Epithelial cell of prostate (primary cell): ENCODE measurements at regions not wholly inside any gene's neighbourhood (a gene's known extent, or its start where the extent isn't known, plus 50 kb on each side); places are given as distances from the start of the nearest gene placed in this dataset.

Source experiments
- DNase-seq: peaks from one replicate; pipeline ENCODE4 v3.0.0-alpha.2; 2011; ENCODE audit warnings: low read depth, low spot score
- H3K27ac ChIP-seq: fragments of 450-650 bp; 2 replicates; pipeline ENCODE4 v1.5.1; 2017; ENCODE audit warnings: mild to moderate bottlenecking

DNA sequence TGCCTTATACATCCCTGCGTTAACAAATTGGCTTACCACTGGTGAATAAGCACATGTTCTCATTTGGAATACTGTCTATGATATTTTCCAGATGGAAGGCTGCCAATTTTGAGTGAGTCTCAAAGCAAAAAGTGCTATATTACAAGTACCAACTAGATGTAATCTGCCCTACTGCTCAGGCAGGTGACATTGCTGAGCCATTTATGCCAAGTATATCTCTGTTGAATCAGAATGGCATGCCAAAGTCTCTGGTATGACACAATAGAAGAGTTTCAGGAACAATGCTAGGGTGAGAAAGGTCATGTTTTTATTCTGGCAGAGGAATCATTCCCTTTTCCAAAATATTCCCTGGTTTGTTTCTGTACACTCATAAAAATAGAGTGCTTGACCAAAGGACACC lies 356.5 kb downstream of the CDH9 start:
- DNase-seq: no peak

DNA sequence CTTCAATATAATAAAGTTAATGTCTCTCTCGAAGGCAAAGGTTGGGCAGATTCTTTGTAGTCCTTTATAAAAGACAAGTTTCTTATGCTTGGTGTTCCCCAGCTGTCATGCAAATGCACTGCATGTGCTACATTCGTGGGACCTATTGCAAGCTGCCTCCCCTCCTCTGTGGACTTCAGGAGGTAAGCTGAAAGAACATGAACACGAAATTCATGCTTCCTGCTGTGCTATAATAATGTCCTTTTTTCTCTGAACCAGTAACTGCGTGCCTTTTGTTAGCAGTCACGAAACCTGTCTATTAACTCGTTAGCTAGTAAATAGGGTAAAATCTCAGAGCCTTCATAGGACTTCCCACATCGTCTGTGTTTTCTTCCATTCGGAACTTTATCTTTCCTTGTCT lies 363.5 kb downstream of the CDH9 start:
- no peak for DNase-seq
- H3K27ac ChIP-seq: no peak overlapping the region

More for the DNA sequence above, 356.5 kb downstream of the CDH9 start:
- no peak overlapping the region for H3K27ac ChIP-seq

DNA sequence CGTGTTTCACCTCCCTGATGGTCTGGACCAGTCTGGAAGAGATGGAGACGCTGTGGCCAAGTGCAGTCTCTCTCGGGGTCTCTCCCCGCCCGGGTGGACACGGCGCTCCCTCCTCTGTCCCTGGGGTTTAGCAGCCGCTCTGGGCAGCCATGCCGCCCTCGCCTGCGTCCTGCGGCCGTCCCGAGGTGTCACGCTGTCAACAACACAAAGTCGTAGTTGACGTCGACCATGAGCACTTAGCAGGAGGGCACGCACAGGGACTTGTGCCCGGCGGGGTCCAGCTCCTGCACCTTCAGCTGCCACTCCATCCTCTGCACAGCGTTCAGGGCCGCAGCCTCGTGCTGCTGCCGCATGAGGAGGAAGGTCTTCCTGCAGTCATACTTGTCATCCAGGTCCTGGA lies 368.9 kb downstream of the CDH9 start:
- no peak for DNase-seq
- no peak overlapping the region for H3K27ac ChIP-seq

DNA sequence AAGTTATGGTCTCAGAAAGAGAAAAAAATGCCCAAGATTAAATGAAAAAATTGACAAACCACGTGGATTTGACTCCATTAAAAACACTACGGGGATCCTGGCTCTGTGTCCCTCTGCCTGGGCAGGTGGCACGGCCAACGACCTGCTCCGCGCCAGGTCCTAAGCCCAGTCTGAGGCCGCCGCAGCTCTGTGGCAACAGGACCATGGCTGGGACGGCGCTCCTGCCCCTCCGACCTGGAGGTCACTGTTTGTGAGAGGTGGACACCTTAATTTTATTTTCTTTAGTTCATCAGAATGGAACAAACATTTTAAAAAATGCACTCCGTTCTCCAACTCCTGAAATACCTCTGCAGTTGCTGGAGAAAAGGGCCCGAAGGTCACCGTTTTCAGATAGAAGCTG lies 369.4 kb downstream of the CDH9 start:
- DNase-seq: no peak
- H3K27ac ChIP-seq: no peak overlapping the region

DNA sequence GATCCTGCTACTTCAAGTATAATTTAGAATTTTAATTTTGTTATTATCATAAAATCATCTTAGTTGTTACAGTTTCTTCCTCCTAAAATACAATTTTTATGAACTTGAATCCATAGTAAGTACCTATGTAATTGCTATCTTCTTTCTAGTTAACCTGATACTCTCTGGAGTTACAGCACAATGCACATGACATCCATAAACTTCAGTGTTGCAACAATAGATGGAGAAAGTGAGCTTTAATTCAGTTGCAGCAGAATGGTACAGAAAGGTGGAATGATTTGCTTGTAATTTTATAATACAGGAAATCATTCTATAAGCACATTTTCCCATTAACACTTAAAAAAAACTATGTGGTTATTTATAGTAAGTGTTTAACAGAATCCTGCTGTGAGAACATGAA lies 372.0 kb downstream of the CDH9 start:
- no peak for DNase-seq
- no peak overlapping the region for H3K27ac ChIP-seq

DNA sequence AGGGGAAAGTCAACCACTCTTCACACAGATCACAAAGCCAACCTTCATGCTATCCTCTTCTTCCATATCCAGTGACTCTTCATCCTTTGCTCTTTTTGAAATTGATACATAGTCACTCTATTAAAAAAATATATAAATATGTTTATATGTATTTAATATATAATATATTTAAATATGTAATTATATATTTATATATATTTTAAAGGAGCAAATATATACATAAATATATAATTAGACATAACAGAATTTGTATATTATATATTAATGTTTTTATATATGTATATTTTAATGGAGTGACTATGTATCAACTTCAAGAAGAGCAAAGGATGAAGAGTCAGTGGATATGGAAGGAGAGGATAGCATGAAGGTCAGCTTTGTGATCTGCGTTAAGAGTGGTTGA lies 374.9 kb downstream of the CDH9 start:
- no peak for DNase-seq
- no peak overlapping the region for H3K27ac ChIP-seq

DNA sequence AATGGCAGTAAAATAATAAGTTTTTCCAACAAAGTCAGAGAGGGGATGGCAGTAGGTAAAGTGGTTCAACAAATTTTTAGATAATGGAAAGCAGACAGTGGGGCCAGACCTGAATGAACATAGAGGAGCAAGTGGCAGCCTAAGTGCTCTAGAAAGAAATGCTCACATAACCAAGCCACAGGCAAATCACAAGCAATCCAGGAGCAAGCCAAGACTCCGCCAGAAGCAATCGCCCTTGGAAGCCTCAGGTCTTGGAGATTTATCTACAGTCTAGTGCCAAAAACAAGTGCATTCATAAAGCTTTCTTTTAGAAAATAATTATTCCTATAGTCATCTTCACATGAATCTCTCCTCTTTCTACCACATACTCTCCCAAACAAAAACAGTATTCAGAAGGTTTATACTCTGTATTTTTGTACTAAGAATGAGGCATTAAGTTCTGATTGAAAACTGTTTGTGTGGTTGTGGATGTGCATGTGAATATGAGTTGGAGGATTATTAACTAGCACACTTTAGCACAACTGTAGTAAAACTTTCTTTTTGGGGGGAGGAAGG lies 375.5 kb downstream of the CDH9 start:
- H3K27ac ChIP-seq: no peak overlapping the region
- DNase-seq: no peak

DNA sequence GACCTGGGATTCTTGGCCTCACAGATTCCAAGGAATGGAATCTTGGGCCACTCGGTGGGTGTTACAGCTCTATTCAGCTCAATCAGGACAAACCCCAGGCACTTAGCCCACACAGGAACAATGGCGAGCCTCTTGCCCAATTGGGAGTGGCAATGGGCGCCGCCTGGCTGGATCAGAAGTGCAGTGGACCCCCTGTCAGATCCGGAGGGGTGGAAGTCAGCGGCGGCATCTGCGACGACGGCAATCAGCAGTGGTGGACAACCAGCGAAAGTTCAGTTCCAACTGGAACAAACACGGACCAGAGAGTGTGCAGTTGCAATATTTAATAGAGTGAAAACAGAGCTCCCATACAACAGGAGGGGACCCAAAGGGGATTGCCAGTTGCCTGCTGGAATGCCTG lies 378.3 kb downstream of the CDH9 start:
- no peak overlapping the region for H3K27ac ChIP-seq
- DNase-seq: no peak

DNA sequence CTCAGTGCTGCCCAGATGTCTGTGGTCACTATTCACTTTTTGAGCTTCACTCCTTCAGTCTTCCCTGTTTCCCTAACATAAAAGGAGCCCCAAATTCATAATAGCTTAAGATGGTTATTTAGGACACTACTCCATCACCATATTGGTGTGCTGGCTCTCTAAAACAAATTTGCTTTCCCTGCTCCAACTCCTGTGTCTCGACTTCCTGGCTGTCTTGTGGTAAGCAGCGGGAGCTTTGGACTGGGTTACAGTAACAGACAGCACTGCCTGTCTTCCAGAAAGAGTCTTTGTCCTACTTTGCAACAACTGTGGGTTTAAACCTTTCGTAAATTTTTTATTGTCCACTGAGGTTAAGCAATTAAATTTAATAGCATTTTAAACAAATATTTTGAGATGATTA lies 389.4 kb downstream of the CDH9 start:
- DNase-seq: no peak
- no peak overlapping the region for H3K27ac ChIP-seq

DNA sequence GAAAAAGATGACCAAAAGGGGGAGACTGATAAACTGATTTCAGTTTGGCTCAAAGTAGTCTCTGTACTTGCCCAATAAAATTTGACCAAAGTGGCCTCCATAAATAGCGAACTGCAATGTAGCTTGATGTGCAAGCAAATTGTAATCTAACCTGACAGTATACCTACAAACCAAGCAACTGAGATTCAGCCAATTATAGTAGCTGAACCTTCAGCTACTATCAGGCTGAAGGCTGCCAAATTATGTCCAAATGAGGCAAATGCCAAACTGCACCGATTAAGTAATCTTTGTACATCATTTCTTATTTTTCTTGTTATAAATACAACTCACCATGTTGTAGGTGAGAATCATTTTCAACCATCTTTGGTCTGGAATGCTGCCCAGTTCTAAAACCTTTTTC lies 390.6 kb downstream of the CDH9 start:
- DNase-seq: no peak
- no peak overlapping the region for H3K27ac ChIP-seq

DNA sequence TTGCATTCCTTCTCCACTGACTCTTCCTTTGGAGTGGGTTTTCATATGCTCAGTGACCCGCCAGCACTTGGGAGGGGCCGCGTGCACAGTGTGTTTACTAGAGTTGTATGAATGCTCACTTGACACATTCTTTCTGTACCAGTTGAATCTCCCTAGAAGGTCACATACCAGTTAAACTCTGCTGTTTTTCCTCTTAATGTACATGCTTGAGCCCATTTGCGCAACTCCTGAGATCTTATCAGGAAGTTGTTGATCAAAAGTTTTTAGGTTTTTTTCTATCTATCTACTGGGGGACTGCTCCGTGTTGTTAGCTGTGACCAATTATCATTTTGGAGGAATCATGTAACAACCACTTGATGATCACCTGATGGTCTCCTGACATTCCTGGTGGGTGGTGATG lies 392.7 kb downstream of the CDH9 start:
- H3K27ac ChIP-seq: no peak overlapping the region
- no peak for DNase-seq

DNA sequence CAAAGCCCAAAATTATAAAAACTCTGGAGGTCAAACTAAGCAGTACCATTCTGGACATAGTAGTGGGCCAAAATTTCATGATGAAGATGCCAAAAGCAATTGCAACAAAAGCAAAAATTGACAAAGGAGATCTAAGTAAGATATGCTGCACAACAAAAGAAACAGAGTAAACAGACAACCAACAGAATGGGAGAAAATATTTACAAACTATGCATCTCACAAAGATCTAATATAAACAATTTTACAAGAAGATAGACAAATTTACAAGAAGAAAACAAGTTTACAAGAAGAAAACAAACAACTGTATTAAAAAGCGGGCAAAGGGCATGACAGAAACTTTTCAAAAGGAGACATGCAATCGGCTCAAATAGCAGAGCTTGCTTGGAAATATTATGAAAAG lies 396.9 kb downstream of the CDH9 start:
- no peak for DNase-seq
- H3K27ac ChIP-seq: no peak overlapping the region

DNA sequence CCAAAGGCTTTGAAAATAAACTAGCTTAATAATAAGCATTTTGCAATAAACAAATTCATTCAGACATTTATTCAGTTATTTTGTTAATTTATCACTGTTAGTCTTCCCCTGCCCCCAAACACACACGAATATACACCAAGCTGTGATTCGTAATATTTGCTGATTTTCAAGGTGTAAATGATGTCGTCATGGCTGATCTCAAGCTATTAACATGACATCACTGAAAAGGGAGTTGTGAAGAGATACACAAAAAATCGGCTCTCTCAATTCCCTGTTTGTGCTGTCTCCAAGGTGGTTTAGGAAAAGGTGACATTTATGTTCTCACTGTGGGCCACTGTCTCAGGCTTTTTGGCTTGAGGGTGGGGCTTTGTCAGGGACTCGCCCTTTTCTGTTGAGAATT lies 413.3 kb downstream of the CDH9 start:
- H3K27ac ChIP-seq: no peak overlapping the region
- DNase-seq: no peak

DNA sequence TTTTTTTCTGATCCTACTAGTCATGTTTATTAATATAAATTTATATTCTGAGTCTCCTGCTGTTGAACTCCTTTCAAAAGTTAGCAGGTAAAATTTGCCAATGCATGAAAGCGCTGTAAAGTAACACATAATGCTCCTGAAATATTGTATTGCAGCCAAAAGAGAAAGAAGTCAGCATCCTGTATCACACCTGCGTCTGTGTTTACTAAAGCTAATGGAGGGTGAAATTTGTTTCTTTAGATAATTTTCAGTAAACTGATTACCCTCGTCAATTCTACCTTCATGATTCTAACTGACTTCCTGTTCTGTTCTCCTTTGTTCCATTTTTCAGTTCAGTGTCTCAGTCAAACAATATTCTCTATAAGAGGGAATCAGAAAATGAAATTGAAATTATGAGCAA lies 415.4 kb downstream of the CDH9 start:
- H3K27ac ChIP-seq: no peak overlapping the region
- DNase-seq: no peak

DNA sequence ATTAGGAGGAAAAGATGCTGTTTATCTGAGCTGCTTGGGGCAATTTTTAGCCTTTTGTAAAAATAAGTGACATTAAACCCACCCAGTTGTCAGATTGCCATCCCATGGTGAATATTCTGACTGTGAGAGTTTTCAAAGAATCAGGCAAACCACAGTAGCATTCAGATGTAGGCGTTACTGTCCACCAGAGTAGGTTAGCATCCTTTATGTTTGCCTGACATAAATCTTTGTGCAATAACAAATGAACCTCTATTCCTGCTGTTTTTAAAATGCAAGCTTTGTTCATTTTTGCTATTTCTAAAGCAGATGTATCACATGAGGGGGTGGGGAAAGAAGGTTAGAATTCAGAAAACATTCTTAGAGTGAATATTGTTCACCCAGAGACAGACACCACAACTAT lies 427.8 kb downstream of the CDH9 start:
- no peak overlapping the region for H3K27ac ChIP-seq
- no peak for DNase-seq

DNA sequence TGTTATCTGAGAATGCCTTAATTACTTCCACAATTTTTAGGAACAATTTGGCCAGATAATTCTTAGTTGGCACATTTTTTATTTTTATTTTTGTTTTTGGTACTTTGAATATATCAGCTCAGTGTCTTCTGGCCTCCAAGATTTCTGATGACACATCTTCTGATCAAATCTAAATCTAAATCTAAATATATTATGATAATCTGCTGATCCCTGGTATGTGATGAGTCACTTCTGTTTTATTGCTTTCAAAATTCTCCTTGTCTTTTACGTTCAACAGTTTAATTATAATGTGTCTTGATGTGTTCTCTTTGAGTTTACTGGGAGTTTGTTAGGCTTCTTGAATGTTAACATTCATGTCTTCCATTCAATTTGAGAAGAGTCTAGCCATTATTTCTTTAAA lies 436.8 kb downstream of the CDH9 start:
- H3K27ac ChIP-seq: no peak overlapping the region
- DNase-seq: no peak

DNA sequence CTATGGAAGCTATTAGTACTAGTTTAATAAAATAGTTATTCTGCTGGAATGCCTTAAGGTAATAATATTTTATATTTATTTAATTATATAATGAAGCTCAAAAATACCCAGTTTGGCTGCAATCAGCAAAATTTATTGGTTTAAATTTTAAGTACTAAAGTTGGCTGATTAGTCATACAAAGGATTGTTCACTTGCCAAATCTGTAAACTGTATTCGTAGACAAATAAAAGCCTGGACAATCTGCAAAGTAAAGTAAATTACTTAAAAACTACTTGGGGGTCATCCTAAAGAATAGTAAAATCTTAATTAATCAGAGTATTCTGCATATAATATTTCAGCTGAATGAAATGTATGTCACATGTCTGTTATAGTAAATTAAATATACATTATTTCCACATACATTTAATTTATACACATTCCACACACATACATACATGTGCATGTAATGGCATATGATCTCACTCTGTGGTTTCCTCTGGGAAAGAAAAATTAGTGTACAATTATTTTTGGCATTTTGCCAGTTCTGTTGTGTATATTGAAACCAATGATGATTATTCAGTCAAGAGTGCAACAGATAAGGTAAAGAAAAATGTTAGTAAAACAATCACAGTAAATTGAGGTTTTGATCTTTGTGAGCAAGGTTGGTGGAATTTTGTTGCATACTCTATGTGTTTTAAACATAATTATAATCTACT lies 455.9 kb downstream of the CDH9 start:
- no peak for DNase-seq

DNA sequence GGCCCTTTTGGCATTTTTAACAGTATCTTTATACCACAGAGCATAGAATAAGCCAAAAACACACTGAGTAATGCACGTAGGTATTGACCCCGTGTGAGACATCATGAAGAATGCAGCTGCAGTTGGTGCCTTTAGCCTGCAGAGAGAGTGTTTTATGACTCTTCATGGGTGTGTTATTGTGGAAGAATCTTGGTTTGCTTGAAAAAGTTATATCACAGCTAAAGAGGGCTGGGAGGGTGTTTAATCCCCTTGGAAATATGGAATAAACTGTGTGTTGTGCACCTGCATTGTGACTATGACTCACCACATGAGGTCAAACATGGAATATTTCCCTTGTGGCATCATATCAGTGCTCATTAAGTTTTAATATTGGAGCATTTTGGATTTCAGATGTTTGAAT lies 458.7 kb downstream of the CDH9 start:
- no peak overlapping the region for H3K27ac ChIP-seq
- DNase-seq: no peak

More for the DNA sequence above, 455.9 kb downstream of the CDH9 start:
- H3K27ac ChIP-seq: no peak overlapping the region

DNA sequence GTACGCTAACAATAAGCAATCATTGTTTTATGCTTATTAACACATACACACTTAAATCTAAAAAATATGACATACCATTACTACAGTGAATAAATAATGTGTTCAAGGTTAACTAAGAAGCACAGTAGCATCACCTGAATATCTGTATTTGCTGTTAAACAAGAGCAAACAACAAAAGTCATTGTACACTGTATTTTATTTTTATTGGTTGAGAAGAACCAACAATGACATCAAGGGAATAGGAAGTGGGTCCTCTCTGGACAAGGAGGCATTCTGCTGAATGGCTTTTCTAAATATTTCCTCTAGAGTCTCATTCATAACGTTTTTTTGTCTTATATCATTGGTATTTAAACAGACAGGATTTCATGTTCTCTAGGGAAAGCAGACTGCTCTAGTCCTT lies 460.4 kb downstream of the CDH9 start:
- no peak overlapping the region for H3K27ac ChIP-seq
- no peak for DNase-seq

DNA sequence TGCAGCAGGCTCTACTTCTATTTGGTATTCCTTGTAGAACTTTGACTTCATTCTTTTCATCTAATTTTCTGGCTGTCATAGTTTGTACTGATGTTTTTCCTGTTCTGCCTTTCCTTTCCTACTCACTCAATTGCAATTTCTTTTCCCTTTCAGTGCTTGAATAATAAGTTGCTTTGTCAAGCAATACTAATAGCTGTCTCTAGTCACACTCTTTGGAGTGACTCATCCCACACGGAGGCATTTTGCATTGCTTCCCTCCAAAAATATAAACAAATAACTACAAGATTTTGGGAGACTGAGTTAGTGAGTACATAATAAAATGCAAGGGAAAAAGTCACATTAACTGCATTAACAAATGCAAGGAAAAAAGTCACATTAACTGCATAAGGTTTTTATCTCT lies 465.9 kb downstream of the CDH9 start:
- DNase-seq: no peak
- H3K27ac ChIP-seq: no peak overlapping the region

DNA sequence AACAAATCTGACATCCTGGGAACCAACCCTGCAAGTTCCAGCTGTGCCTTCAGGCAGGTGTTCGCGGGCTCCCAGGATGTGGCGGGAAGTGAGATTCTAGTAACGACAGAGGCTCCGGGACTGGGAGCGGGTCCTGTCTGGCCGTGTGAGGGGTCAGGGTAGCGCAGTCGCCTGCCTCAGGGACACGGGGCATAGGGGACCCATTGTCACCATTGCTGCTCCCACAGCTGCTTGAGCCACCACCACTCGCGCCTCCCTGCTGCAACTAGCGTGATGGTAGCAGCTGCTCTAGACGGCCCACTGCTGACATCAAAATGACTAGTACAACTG lies 468.5 kb downstream of the CDH9 start:
- no peak for DNase-seq

DNA sequence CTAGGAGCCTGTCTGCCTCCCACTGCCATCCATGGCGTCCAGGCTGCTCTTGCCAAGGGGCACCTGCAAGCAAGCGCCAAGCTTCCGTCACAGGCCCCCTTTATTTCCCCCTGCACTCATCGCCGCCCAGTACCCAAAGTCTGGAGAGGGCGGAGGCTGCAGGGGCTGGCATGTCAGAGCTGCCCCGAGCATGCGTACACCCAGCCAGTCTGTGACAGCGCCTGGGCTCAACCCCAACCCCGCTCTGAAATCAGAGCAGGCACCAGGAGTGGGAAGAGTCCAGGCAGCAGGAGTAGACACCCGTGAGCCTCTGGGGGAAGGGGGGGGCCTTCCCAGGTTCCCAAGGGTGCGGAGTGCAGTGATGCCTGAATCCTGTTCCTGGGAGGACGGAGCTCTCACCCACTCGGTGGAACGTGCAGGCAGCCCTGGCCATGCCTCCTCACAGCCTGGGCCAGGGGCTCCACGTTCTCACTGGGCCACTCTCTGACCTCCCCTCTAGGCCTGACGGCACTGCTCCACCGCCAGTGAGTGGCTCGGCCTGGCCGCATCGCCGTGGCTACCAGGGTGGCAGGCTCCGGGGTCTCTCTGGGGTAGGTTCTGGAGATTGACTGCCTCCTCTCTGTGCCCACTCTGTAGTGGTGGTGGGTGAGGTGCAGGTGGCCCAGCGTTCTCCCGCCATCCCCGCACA lies 469.0 kb downstream of the CDH9 start:
- H3K27ac ChIP-seq: no peak overlapping the region
- no peak for DNase-seq

More for the DNA sequence above, 468.5 kb downstream of the CDH9 start:
- no peak overlapping the region for H3K27ac ChIP-seq
